Skeletal muscle satellite cell (primary cell): ENCODE measurements at regions not wholly inside any gene's neighbourhood (a gene's known extent, or its start where the extent isn't known, plus 50 kb on each side); places are given as distances from the start of the nearest gene placed in this dataset.
"Not testable (repeated sequence)": the region's sequence is repeated elsewhere in the genome, so short reads cannot be mapped to it uniquely, and the experiment has no call there.

Source experiments
- H3K27me3 ChIP-seq: 2 replicates; pipeline ENCODE4 v1.7.0; 2013; ENCODE audit warnings: low read length; ENCODE audit not compliant: control insufficient read depth, insufficient read depth
- H3K36me3 ChIP-seq: 2 replicates; pipeline ENCODE4 v1.7.0; 2013; ENCODE audit warnings: mild to moderate bottlenecking, control low read depth, low read length; ENCODE audit not compliant: insufficient read depth
- H3K4me1 ChIP-seq: 2 replicates; pipeline ENCODE4 v1.7.0; 2013; ENCODE audit warnings: low read length; ENCODE audit not compliant: control insufficient read depth, insufficient read depth
- H3K4me2 ChIP-seq: 2 replicates; pipeline ENCODE4 v1.7.0; 2013; ENCODE audit warnings: mild to moderate bottlenecking, low read length
- H3K4me3 ChIP-seq: 2 replicates; pipeline ENCODE4 v1.7.0; 2013; ENCODE audit warnings: low read length
- H3K9ac ChIP-seq: 2 replicates; pipeline ENCODE4 v1.7.0; 2013; ENCODE audit warnings: mild to moderate bottlenecking, low read depth, low read length, moderate library complexity
- H3K9me3 ChIP-seq: replicated peaks from 2 replicates; pipeline ENCODE4 v1.7.0; 2013; ENCODE audit warnings: mild to moderate bottlenecking, control low read depth, low read length

- Histone ChIP-seq H3K4me2 (no peak overlapping the region), H3K27me3 (no peaks in the 10 kb centered on the region), H3K4me1 (peaks cover 27% of the 10 kb centered on the region), H3K9ac (no peak overlapping the region), H3K36me3 (no peaks in the 10 kb centered on the region), H3K9me3 (no peaks in the 10 kb centered on the region), H3K4me3 (no peak overlapping the region)
Measured at GRCh38 chr16:85240982-85241924, 129.0 kb upstream of the CIBAR2 start.

GRCh38 chr16:85242140-85242539, 129.9 kb upstream of the CIBAR2 start:
- Histone ChIP-seq H3K36me3 (no peaks in the 10 kb centered on the region), H3K9ac (no peak overlapping the region), H3K4me2 (no peak overlapping the region), H3K27me3 (no peaks in the 10 kb centered on the region), H3K9me3 (no peaks in the 10 kb centered on the region), H3K4me3 (no peak overlapping the region), H3K4me1 (peaks cover 18% of the 10 kb centered on the region)

GRCh38 chr16:85243308-85243707, 131.0 kb upstream of the CIBAR2 start:
- peaks cover 8% of the 10 kb centered on the region for H3K4me1 ChIP-seq
- no peak overlapping the region for H3K4me3 ChIP-seq
- H3K4me2 ChIP-seq: no peak overlapping the region
- no peaks in the 10 kb centered on the region for H3K9me3 ChIP-seq
- no peaks in the 10 kb centered on the region for H3K36me3 ChIP-seq
- H3K9ac ChIP-seq: no peak overlapping the region
- H3K27me3 ChIP-seq: no peaks in the 10 kb centered on the region

- not testable (repeated sequence) for H3K9me3 ChIP-seq, H3K4me1 ChIP-seq, H3K4me2 ChIP-seq, H3K4me3 ChIP-seq, H3K9ac ChIP-seq, H3K36me3 ChIP-seq, H3K27me3 ChIP-seq
Measured at GRCh38 chr16:85244452-85244851, 132.2 kb upstream of the CIBAR2 start.

- no peaks in the 10 kb centered on the region for H3K27me3 ChIP-seq
- H3K4me2 ChIP-seq: peak overlapping the region; percentile 35
- peaks cover 4% of the 10 kb centered on the region for H3K4me1 ChIP-seq
- no peaks in the 10 kb centered on the region for H3K9me3 ChIP-seq
- no peaks in the 10 kb centered on the region for H3K36me3 ChIP-seq
- H3K9ac ChIP-seq: no peak overlapping the region
- no peak overlapping the region for H3K4me3 ChIP-seq
Measured at GRCh38 chr16:85245307-85246172, 133.3 kb upstream of the CIBAR2 start.

- H3K4me2 ChIP-seq: no peak overlapping the region
- no peaks in the 10 kb centered on the region for H3K9me3 ChIP-seq
- no peak overlapping the region for H3K9ac ChIP-seq
- no peaks in the 10 kb centered on the region for H3K36me3 ChIP-seq
- H3K4me3 ChIP-seq: no peak overlapping the region
- H3K27me3 ChIP-seq: no peaks in the 10 kb centered on the region
- peaks cover 4% of the 10 kb centered on the region for H3K4me1 ChIP-seq
Measured at GRCh38 chr16:85246473-85246872, 134.2 kb upstream of the CIBAR2 start.

- peaks cover 4% of the 10 kb centered on the region for H3K4me1 ChIP-seq
- no peak overlapping the region for H3K4me3 ChIP-seq
- H3K27me3 ChIP-seq: no peaks in the 10 kb centered on the region
- H3K9ac ChIP-seq: no peak overlapping the region
- H3K9me3 ChIP-seq: no peaks in the 10 kb centered on the region
- no peaks in the 10 kb centered on the region for H3K36me3 ChIP-seq
- H3K4me2 ChIP-seq: no peak overlapping the region
Measured at GRCh38 chr16:85246973-85247372, 134.7 kb upstream of the CIBAR2 start.

GRCh38 chr16:85248342-85248741, 136.1 kb upstream of the CIBAR2 start:
- Histone ChIP-seq H3K9ac (no peak overlapping the region), H3K9me3 (no peaks in the 10 kb centered on the region), H3K27me3 (no peaks in the 10 kb centered on the region), H3K4me1 (peaks cover 4% of the 10 kb centered on the region), H3K4me3 (no peak overlapping the region), H3K36me3 (no peaks in the 10 kb centered on the region), H3K4me2 (no peak overlapping the region)

- no peak overlapping the region for H3K4me3 ChIP-seq
- H3K9ac ChIP-seq: no peak overlapping the region
- no peaks in the 10 kb centered on the region for H3K27me3 ChIP-seq
- no peaks in the 10 kb centered on the region for H3K36me3 ChIP-seq
- H3K4me2 ChIP-seq: no peak overlapping the region
- peaks cover 4% of the 10 kb centered on the region for H3K4me1 ChIP-seq
- H3K9me3 ChIP-seq: no peaks in the 10 kb centered on the region
Measured at GRCh38 chr16:85248857-85249256, 136.6 kb upstream of the CIBAR2 start.

GRCh38 chr16:85249418-85250146, 137.3 kb upstream of the CIBAR2 start:
- H3K4me1 ChIP-seq: peaks cover 4% of the 10 kb centered on the region
- H3K4me3 ChIP-seq: no peak overlapping the region
- H3K9me3 ChIP-seq: no peaks in the 10 kb centered on the region
- no peaks in the 10 kb centered on the region for H3K27me3 ChIP-seq
- H3K9ac ChIP-seq: no peak overlapping the region
- H3K4me2 ChIP-seq: no peak overlapping the region
- H3K36me3 ChIP-seq: no peaks in the 10 kb centered on the region

- Histone ChIP-seq H3K27me3 (no peaks in the 10 kb centered on the region), H3K4me1 (peaks cover 4% of the 10 kb centered on the region), H3K9me3 (no peaks in the 10 kb centered on the region), H3K4me2 (no peak overlapping the region), H3K9ac (no peak overlapping the region), H3K36me3 (no peaks in the 10 kb centered on the region), H3K4me3 (no peak overlapping the region)
Measured at GRCh38 chr16:85250147-85250463, 137.8 kb upstream of the CIBAR2 start.
